ENCODE measurements at regions not wholly inside any gene's neighbourhood (a gene's known extent, or its start where the extent isn't known, plus 50 kb on each side); places are given as distances from the start of the nearest gene placed in this dataset.
"Not testable (repeated sequence)": the region's sequence is repeated elsewhere in the genome, so short reads cannot be mapped to it uniquely, and the experiment has no call there.

- no peak for DNase-seq
These were observed 287.0 kb downstream of the SP3 start for GRCh38 chr2:173678186-173678585.

DNA sequence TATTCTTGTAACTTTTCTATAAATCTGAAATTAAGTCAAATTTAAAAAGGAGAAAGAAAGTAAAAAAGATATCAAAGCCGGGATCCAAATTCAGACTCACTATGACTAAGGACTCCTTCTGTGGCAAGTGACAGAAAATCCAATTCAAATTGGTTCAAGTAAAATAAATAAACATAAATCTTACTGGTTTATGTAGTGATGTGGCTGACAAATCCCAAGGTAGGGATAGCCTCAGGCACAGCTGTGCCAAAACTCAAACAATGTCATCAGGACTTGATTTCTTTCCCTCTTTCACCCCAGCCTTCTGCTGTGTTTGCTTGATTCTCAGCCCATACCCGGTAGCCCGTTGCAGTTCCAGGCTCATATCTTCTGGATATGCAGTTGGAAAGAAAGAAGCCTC is 284.6 kb downstream of the SP3 start:
- DNase-seq: no peak

GRCh38 chr2:173681881-173682650 is 283.1 kb downstream of the SP3 start:
- DNase-seq: no peak

GRCh38 chr2:173684896-173685459 is 280.2 kb downstream of the SP3 start:
- no peak for DNase-seq

DNA sequence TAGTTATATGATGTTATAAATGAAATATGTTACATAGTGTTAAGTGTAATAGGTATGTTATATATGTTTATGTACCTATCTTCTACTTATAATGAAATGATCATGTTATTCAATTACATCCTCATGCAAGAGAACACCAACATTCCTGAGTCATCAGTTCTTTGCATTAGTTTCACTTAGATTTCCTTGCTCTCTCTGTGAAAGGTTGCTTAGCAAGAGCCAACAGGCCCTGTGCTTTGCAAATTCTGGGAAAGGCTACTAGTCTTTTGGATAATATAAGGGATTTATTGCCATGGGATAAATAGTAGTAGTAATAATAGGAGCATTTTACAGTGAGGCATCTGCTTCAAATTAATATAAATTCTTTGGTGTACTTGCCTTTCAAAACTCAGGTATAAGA is 274.8 kb downstream of the SP3 start:
- no peak for DNase-seq

- DNase-seq: no peak
These were observed 273.1 kb downstream of the SP3 start for GRCh38 chr2:173692068-173692467.

DNA sequence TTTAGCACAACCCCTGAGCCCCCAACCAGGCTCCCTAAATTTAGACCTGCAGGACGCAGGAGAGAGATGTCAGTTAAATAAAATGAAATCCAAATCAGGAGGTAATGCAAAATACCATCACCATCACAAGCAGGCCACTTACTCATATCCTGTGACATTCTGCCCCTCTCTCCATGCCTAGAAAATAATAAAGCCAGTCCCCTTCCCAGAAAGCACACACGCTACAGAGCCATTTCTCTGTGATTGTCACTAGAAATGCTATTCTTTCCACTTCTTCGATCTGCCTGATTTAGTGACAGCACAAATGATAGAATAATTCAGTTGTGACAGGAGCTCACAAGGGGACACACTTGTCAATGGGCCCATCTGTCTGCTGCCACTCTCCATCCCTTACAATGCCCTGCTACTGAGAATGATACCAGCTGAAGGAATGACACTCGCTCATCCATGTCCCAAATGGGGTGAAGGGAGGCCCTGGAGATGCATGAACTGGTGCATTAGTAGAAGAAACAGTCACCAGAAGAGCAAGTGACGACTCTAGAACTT is 272.1 kb downstream of the SP3 start:
- DNase-seq: no peak

GRCh38 chr2:173696274-173696673 is 268.9 kb downstream of the SP3 start:
- no peak for DNase-seq

DNA sequence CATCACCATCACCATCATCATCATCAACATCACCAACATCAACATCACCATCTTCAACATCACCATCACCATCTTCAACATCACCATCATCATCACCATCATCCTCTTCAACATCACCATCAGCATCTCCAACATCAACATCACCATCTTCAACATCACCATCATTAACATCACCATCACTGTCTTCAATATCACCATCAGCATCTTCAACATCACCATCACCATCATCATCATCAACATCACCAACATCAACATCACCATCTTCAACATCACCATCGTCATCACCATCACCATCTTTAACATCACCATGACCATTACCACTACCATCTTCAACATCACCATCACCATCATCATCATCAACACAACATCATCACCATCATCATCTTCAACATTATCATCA is 267.2 kb downstream of the SP3 start:
- no peak for DNase-seq

DNA sequence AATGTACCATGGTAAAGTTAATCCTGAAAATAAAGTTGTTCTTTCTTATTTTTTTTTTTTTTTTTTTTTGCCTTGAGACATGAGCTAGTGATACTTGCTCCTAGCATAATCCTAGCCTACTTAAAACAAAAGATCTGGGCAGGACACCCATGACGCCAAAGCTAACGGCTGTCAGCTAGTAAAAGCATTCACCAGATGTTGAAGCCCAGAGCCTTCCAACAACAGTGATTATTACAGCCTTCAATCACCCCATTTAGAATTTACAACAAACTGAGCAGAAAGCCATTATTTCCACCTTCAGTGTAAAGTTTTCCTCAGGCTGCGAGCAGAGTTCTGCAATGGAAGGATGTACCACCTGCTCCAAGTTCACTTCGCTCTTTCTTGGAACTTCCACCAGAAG is 259.5 kb downstream of the SP3 start:
- DNase-seq: no peak

DNA sequence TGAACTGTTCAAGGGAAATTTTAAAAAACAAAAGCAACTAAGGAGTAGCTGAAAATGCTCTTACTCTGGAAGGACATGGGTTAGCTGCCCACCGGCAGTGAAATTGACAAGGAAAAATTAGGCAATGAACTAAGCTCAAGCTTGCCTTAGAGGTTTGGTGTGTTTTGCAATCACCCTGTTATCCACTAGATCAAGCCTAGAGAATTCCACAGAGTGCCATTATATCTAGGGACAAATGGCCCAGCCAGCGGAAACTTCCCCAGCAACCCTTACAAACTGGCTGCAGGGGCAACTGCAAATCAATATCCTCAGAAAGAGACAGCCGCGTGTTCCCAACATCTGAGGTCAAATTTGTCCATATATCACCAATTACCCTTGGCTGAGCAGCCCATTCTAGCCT is 258.2 kb downstream of the SP3 start:
- DNase-seq: no peak

GRCh38 chr2:173708806-173709205 is 256.4 kb downstream of the SP3 start:
- no peak for DNase-seq

DNA sequence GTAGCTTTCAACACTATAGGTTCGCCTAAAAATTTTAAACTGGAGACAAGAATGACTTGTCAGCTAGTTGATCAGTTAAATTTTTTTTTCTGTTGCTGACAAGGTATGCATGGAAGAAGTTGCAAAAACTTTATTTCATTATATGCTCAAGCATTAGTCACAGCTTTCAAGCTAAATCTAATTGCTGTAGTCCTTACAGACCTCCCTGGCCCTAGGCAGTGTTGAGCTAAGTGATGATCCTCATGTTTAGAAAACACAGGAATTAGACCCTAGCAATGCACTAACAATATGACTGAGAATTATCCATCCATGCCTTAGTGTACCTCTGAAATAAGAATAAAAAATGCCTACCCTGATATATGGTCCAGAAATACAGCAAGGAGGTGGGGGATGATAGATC is 253.4 kb downstream of the SP3 start:
- DNase-seq: no peak

DNA sequence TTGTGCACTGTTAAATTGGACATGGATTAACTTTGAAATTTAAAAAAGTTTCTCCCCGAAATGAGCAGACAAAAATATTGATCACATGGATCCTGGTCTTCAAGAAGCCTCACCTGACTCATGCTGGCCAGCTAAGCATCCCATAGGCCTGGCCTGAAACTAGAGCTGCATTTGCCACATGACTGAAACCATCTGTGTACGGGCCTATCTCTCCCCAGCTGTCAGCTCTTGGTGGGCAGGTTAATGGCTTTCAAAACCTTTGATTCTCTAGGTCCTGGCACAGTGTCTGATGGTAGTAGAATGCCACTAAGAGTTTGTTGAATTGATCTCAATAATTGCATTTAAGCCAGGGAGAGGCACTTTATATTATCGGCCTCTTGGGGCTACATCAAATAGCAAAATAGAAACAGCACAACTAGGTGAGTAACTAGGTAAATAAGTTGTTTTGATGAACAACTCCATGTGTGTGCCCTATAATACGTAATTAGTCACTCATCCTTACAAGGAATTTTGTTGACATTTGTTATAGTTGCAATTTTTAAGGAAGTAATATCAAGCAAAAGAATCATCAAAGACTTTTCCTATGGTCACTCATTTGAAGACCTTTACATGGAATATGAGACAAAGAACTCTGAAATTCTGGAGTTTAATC is 251.1 kb downstream of the SP3 start:
- no peak for DNase-seq

DNA sequence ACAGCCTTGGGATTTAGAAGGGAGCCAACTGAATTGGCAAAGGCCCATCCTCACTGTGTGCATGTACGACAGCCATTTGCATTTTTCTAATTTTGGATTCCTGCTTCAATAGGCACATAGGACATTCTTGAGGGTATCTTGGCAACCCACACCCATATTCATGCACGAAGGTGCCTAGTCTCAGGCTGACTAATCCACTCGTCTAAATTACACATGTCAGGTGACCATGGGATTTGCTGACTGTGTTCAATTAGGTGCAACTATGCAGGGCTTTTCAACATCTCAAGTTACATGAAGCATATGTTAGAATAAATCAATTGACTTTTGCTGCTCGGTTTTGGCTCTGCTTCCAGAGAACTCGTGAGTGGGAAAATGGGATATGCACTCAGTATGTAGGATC is 249.7 kb downstream of the SP3 start:
- DNase-seq: no peak

DNA sequence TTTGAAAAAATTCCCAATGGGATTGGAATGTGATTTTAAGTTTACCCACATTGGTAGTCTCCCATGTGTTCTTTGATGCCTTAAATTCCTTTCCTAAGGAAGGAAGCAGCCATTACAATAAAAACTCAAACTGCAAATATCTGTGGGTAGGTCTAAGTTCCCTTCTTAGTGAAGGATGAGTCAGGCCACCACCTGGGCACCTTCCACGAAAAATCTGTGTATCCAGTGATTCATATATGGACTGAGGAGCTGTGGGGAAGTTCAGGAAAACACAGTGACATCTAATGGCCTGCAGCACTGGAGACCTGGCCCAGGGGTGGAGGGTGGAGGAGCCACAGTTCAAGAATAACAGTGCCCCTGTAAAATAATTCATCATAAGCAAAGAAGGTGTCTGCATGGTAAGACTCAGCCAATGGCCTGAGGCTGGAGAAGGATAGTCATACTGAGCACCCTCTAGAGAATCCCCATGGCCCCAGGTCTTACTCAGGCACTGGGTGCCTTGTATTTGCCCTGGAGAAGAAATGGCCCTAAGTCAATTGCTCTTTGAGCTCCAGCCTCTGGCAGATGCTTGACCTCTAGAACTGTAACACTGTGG is 248.6 kb downstream of the SP3 start:
- no peak for DNase-seq

DNA sequence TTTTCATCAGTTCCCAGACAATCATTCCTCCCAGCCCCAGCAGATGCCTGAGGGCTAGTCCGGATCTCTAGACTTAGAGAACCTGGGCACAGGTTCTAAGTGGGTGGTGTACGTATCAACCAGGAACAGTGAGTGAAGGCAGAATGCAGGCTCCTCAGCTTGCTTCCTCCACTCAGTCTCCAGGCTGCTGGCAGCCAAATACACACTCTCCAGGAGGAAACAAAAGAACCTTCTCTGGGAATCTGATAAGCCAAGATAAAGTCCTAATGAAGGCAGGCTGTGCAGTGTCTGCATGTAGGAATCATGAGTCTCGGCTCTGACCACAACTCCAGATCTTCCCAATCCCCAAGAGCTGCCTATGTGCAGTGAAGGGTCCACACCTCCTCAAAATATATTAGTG is 245.7 kb downstream of the SP3 start:
- no peak for DNase-seq

DNA sequence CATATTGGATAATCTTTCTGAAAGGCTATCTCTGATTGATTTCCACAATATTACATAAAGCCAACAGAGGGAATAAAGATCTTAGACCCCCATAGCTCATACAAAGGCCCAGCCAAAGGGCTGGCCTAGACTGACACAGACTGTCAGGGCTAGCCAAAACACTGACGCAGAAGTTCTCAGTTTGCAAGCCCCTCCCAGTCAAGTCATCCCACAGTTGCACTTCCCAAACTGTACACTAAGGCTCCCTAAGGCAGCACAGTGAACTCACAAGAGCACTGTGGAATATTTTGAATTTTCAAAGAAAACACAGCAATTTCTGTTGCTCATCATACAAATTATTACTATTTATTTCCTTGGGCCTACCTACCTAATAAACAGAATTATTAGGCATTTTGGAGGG is 244.9 kb downstream of the SP3 start:
- no peak for DNase-seq

DNA sequence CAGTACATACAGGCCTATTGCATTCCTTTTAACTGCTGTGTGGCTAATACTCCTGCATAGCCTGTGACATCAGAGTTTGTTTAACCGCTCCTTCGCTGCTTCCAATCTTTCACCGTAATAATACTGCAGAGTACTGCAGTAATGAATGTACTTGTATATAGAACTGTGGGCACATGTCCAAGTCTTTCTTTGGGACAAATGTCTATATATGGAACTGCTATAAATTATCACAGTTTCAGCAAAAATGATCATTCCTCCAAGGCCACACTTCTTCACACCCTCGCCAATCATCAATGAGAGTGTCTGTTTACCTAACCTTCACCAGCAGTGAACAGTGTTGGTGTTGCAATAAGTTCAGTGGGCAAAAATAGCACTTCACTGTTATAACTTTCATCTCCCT is 230.4 kb downstream of the SP3 start:
- no peak for DNase-seq

DNA sequence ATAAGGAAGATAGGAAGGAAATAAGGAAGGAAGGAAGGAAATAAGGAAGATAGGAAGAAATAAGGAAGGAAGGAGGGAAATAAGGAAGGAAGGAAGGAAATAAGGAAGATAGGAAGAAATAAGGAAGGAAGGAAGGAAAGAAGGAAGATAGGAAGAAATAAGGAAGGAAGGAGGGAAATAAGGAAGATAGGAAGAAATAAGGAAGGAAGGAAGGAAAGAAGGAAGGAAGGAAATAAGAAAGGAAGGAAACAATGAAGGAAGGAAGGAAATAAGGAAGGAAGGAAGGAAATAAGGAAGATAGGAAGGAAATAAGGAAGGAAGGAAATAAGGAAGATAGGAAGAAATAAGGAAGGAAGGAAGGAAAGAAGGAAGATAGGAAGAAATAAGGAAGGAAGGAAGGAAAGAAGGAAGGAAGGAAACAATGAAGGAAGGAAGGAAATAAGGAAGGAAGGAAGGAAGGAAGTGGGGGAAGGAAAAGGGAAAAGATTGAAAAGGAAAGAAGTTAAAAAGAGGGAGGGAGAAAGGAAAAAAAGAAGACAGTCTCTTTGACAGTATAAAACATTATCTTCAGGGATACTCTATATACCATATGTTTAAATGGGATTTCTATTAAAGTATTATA is 227.1 kb downstream of the SP3 start:
- DNase-seq: not testable (repeated sequence)

- no peak for DNase-seq
These were observed 226.2 kb downstream of the SP3 start for GRCh38 chr2:173739006-173739405.

DNA sequence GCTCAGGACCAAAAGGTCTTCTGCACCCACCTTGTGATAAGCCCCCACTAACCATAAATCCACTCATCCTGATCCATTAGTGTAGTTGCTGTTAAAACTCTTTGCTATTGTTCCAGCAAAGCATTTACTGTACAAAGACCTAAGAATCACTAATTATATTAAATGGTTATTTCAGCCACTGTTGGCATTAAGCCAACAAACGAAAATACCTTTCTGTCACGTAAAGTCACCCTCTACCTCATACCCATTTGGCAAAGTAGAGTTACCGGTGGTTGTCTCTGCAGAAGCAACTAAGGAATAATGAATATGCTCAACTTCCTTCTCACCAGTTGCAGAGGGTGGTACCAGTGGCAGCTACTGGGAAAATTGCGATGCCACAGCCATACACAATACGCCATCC is 224.5 kb downstream of the SP3 start:
- DNase-seq: no peak

- DNase-seq: no peak
These were observed 223.4 kb downstream of the SP3 start for GRCh38 chr2:173741759-173742158.
